K562 (cell line): ENCODE measurements at regions not wholly inside any gene's neighbourhood (a gene's known extent, or its start where the extent isn't known, plus 50 kb on each side); places are given as distances from the start of the nearest gene placed in this dataset.

Experiments used
- CBFA2T2 ChIP-seq: fragments of 450-650 bp; conservative IDR thresholded peaks from 2 replicates; pipeline ENCODE4 v1.6.1; 2017; ENCODE audit warnings: mild to moderate bottlenecking
- DMBX1 ChIP-seq: fragments of 250-450 bp; sonication (Bioruptor Pico); IDR thresholded peaks from 2 replicates; pipeline ENCODE4 v1.8.0; 2022; ENCODE audit warnings: inconsistent platforms, mild to moderate bottlenecking, moderate library complexity, borderline replicate concordance
- GABPA ChIP-seq: fragments of 200-800 bp; sonication (Bioruptor generic); conservative IDR thresholded peaks from 2 replicates; pipeline ENCODE4 v1.6.1; 2016; ENCODE audit warnings: low read depth, missing genetic modification characterization, missing compliant biosample characterization
- GATA2 ChIP-seq: sonication (generic); formaldehyde crosslinking; IDR thresholded peaks from 2 replicates; pipeline ENCODE4 v1.4.0; 2020; ENCODE audit warnings: mild to moderate bottlenecking, missing genetic modification reagents
- HLTF ChIP-seq: fragments of 450-650 bp; IDR thresholded peaks from 2 replicates; pipeline ENCODE4 v1.6.1; 2016
- HNRNPH1 ChIP-seq: fragments of 200-400 bp; formaldehyde crosslinking; optimal IDR thresholded peaks from 2 replicates; pipeline ENCODE3; 2017; ENCODE audit warnings: low read depth, mild to moderate bottlenecking, low read length, moderate library complexity
- ILF3 ChIP-seq: fragments of 450-650 bp; IDR thresholded peaks from 2 replicates; pipeline ENCODE4 v1.6.1; 2018; ENCODE audit warnings: antibody characterized with exemption, mild to moderate bottlenecking, moderate library complexity, borderline replicate concordance
- MAFG ChIP-seq: fragments of 450-650 bp; conservative IDR thresholded peaks from 2 replicates; pipeline ENCODE4 v1.6.1; 2016; ENCODE audit warnings: missing genetic modification characterization, missing compliant biosample characterization
- NCOR1 ChIP-seq: fragments of 450-650 bp; IDR thresholded peaks from 2 replicates; pipeline ENCODE4 v1.6.1; 2016; ENCODE audit warnings: mild to moderate bottlenecking, moderate library complexity
- NR2C1 ChIP-seq, 2 experiments: fragments of 450-650 bp; IDR thresholded peaks; 2 replicates each; pipeline ENCODE4 v1.6.1; 2017; ENCODE audit warnings: mild to moderate bottlenecking in 2 of 2, antibody characterized with exemption in 1 of 2, inconsistent platforms in 1 of 2, missing compliant biosample characterization in 1 of 2, missing genetic modification characterization in 1 of 2
- PHF20 ChIP-seq: fragments of 450-650 bp; IDR thresholded peaks from 2 replicates; pipeline ENCODE4 v1.6.1; 2018; ENCODE audit not compliant: partially characterized antibody
- TCF3 ChIP-seq: sonication (generic); formaldehyde crosslinking; IDR thresholded peaks from 2 replicates; pipeline ENCODE4 v1.4.0; 2020; ENCODE audit warnings: mild to moderate bottlenecking, missing genetic modification reagents
- TOE1 ChIP-seq, 2 experiments: fragments of 450-650 bp in 1 of 2; sonication (generic) in 1 of 2; formaldehyde crosslinking in 1 of 2; IDR thresholded peaks; 2 replicates each; pipeline versions ENCODE4 v1.7.1 to v1.8.0; 2016 to 2022; ENCODE audit warnings: borderline replicate concordance in 2 of 2, mild to moderate bottlenecking in 2 of 2, antibody characterized with exemption in 1 of 2, inconsistent platforms in 1 of 2, low read depth in 1 of 2, missing genetic modification reagents in 1 of 2, moderate library complexity in 1 of 2
- TRIM24 ChIP-seq, 2 experiments: fragments of 450-650 bp; IDR thresholded peaks; 2 replicates each; pipeline ENCODE4 v1.6.1; 2016
- ZNF175 ChIP-seq: fragments of 200-800 bp; sonication (Bioruptor generic); IDR thresholded peaks from 2 replicates; pipeline ENCODE4 v1.6.1; 2016; ENCODE audit warnings: low read depth, mild to moderate bottlenecking, missing genetic modification characterization, missing compliant biosample characterization
- ZNF444 ChIP-seq: fragments of 250-450 bp; sonication (Bioruptor Pico); IDR thresholded peaks from 2 replicates; pipeline ENCODE4 v1.4.0; 2020; ENCODE audit warnings: mild to moderate bottlenecking, moderate library complexity
- TF ChIP-seq, protein P1 (sequence below): fragments of 450-650 bp; IDR thresholded peaks from 2 replicates; pipeline ENCODE4 v1.6.1; 2016; ENCODE audit warnings: mild to moderate bottlenecking, moderate library complexity

DNA sequence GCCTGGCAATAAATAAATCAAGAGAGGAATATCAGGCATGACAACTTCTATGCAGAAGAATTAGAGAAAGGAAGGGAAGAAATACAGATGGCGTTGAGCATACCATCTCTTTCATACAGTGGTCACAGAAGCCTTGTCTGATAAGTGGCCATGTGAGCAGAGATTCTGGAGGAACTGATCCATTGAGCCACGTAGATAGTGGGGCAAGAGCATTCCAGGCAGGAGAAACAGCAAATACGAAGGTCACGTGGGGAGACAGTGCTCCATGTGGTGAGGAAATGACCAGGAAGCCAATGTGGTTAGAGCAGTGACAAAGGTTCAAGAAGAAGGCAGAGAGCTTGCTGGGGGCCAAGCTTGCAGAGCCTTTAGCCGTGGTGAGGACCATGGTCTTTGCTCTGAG is 226.7 kb upstream of the NOCT start (continued):
- TF ChIP-seq, protein P1, sequence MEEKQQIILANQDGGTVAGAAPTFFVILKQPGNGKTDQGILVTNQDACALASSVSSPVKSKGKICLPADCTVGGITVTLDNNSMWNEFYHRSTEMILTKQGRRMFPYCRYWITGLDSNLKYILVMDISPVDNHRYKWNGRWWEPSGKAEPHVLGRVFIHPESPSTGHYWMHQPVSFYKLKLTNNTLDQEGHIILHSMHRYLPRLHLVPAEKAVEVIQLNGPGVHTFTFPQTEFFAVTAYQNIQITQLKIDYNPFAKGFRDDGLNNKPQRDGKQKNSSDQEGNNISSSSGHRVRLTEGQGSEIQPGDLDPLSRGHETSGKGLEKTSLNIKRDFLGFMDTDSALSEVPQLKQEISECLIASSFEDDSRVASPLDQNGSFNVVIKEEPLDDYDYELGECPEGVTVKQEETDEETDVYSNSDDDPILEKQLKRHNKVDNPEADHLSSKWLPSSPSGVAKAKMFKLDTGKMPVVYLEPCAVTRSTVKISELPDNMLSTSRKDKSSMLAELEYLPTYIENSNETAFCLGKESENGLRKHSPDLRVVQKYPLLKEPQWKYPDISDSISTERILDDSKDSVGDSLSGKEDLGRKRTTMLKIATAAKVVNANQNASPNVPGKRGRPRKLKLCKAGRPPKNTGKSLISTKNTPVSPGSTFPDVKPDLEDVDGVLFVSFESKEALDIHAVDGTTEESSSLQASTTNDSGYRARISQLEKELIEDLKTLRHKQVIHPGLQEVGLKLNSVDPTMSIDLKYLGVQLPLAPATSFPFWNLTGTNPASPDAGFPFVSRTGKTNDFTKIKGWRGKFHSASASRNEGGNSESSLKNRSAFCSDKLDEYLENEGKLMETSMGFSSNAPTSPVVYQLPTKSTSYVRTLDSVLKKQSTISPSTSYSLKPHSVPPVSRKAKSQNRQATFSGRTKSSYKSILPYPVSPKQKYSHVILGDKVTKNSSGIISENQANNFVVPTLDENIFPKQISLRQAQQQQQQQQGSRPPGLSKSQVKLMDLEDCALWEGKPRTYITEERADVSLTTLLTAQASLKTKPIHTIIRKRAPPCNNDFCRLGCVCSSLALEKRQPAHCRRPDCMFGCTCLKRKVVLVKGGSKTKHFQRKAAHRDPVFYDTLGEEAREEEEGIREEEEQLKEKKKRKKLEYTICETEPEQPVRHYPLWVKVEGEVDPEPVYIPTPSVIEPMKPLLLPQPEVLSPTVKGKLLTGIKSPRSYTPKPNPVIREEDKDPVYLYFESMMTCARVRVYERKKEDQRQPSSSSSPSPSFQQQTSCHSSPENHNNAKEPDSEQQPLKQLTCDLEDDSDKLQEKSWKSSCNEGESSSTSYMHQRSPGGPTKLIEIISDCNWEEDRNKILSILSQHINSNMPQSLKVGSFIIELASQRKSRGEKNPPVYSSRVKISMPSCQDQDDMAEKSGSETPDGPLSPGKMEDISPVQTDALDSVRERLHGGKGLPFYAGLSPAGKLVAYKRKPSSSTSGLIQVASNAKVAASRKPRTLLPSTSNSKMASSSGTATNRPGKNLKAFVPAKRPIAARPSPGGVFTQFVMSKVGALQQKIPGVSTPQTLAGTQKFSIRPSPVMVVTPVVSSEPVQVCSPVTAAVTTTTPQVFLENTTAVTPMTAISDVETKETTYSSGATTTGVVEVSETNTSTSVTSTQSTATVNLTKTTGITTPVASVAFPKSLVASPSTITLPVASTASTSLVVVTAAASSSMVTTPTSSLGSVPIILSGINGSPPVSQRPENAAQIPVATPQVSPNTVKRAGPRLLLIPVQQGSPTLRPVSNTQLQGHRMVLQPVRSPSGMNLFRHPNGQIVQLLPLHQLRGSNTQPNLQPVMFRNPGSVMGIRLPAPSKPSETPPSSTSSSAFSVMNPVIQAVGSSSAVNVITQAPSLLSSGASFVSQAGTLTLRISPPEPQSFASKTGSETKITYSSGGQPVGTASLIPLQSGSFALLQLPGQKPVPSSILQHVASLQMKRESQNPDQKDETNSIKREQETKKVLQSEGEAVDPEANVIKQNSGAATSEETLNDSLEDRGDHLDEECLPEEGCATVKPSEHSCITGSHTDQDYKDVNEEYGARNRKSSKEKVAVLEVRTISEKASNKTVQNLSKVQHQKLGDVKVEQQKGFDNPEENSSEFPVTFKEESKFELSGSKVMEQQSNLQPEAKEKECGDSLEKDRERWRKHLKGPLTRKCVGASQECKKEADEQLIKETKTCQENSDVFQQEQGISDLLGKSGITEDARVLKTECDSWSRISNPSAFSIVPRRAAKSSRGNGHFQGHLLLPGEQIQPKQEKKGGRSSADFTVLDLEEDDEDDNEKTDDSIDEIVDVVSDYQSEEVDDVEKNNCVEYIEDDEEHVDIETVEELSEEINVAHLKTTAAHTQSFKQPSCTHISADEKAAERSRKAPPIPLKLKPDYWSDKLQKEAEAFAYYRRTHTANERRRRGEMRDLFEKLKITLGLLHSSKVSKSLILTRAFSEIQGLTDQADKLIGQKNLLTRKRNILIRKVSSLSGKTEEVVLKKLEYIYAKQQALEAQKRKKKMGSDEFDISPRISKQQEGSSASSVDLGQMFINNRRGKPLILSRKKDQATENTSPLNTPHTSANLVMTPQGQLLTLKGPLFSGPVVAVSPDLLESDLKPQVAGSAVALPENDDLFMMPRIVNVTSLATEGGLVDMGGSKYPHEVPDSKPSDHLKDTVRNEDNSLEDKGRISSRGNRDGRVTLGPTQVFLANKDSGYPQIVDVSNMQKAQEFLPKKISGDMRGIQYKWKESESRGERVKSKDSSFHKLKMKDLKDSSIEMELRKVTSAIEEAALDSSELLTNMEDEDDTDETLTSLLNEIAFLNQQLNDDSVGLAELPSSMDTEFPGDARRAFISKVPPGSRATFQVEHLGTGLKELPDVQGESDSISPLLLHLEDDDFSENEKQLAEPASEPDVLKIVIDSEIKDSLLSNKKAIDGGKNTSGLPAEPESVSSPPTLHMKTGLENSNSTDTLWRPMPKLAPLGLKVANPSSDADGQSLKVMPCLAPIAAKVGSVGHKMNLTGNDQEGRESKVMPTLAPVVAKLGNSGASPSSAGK, result peak; percentile 53
- peak; percentile 69 for TF ChIP-seq TCF3 (CRISPR knock-in tag)
- TF ChIP-seq GABPA (tag), result no peak
- peak; percentile 32; the same call in 1 of the 2 replicates for TF ChIP-seq DMBX1 (CRISPR knock-in tag)
- no peak for TF ChIP-seq PHF20
- TF ChIP-seq ILF3, result no peak
- TF ChIP-seq TOE1 (IDR thresholded peaks at IDR 0.05; ENCODE audit: borderline replicate concordance), result no peak; the same call in 1 of the 2 replicates
- no peak for TF ChIP-seq TOE1 (CRISPR knock-in tag; IDR thresholded peaks at IDR 0.05; ENCODE audit: borderline replicate concordance, low read depth)
- peak; percentile 50 for TF ChIP-seq CBFA2T2
- TF ChIP-seq NR2C1 (IDR thresholded peaks at IDR 0.05), result no peak
- TF ChIP-seq NR2C1 (tag; IDR thresholded peaks at IDR 0.05), result no peak
- no peak for TF ChIP-seq MAFG (tag)
- no peak for TF ChIP-seq ZNF444 (CRISPR knock-in tag)
- TF ChIP-seq HNRNPH1, result no peak
- peak in 1 of 2 experiments; percentile 37; a peak in 1 of 4 replicates for TF ChIP-seq TRIM24 (IDR thresholded peaks at IDR 0.05)
- TF ChIP-seq ZNF175, result peak; percentile 5; the same call in 1 of the 2 replicates
- 0 out of 2 replicates have a peak, but pooled peaks have one; percentile 25 for TF ChIP-seq GATA2
- no peak for TF ChIP-seq HLTF
- 0 out of 2 replicates have a peak, but pooled peaks have one; percentile 32 for TF ChIP-seq NCOR1
